Type B pancreatic cell (in vitro differentiated cells): ENCODE measurements at regions not wholly inside any gene's neighbourhood (a gene's known extent, or its start where the extent isn't known, plus 50 kb on each side); places are given as distances from the start of the nearest gene placed in this dataset.

ENCODE experiments used
- DNase-seq: peaks from one replicate; pipeline ENCODE4 v3.0.0; 2021; ENCODE audit warnings: mixed read lengths; ENCODE audit not compliant: unreplicated experiment; ENCODE audit errors: extremely low spot score
- H3K27ac Mint-ChIP-seq: 2 replicates; pipeline ENCODE4 v1.8.0; 2021; ENCODE audit warnings: mild to moderate bottlenecking, mixed read lengths
- H3K27me3 Mint-ChIP-seq: 2 replicates; pipeline ENCODE4 v1.8.0; 2021; ENCODE audit warnings: mixed read lengths
- H3K36me3 Mint-ChIP-seq: 2 replicates; pipeline ENCODE4 v1.8.0; 2021; ENCODE audit warnings: mixed read lengths
- H3K4me1 Mint-ChIP-seq: one replicate; pipeline ENCODE4 v1.8.0; 2021; ENCODE audit warnings: mixed read lengths; ENCODE audit not compliant: unreplicated experiment
- H3K4me3 Mint-ChIP-seq: 2 replicates; pipeline ENCODE4 v1.8.0; 2021; ENCODE audit warnings: mild to moderate bottlenecking, mixed read lengths
- H3K9me3 Mint-ChIP-seq: 2 replicates; pipeline ENCODE4 v1.8.0; 2021; ENCODE audit warnings: mixed read lengths
- CTCF ChIP-seq: fragments of 200-600 bp; sonication (generic); conservative IDR thresholded peaks from 2 replicates; pipeline ENCODE4 v1.5.0; 2021; ENCODE audit warnings: antibody characterized with exemption, mild to moderate bottlenecking

GRCh38 chr2:236501531-236501930 is 68.1 kb upstream of the ACKR3 start:
- Mint-ChIP-seq H3K27ac (no peak overlapping the region), H3K4me3 (no peak overlapping the region), H3K4me1 (peaks cover 2% of the 10 kb centered on the region), H3K9me3 (peaks cover 8% of the 10 kb centered on the region), H3K27me3 (peaks cover 9% of the 10 kb centered on the region), H3K36me3 (no peaks in the 10 kb centered on the region)
- TF ChIP-seq CTCF = no peak
- no peak for DNase-seq

GRCh38 chr2:236503100-236503499 is 66.5 kb upstream of the ACKR3 start:
- peaks cover 8% of the 10 kb centered on the region for H3K9me3 Mint-ChIP-seq
- no peak for DNase-seq

GRCh38 chr2:236503583-236503982 is 66.0 kb upstream of the ACKR3 start:
- H3K9me3 Mint-ChIP-seq = peaks cover 8% of the 10 kb centered on the region
- H3K36me3 Mint-ChIP-seq = no peaks in the 10 kb centered on the region
- no peak for DNase-seq
- no peak overlapping the region for H3K4me3 Mint-ChIP-seq
- TF ChIP-seq CTCF = no peak
- no peaks in the 10 kb centered on the region for H3K4me1 Mint-ChIP-seq
- no peak overlapping the region for H3K27ac Mint-ChIP-seq
- H3K27me3 Mint-ChIP-seq = peaks cover 13% of the 10 kb centered on the region

More at GRCh38 chr2:236503100-236503499, 66.5 kb upstream of the ACKR3 start:
- TF ChIP-seq CTCF = peak; percentile 44
- peaks cover 12% of the 10 kb centered on the region for H3K27me3 Mint-ChIP-seq
- H3K4me1 Mint-ChIP-seq = no peaks in the 10 kb centered on the region
- H3K36me3 Mint-ChIP-seq = no peaks in the 10 kb centered on the region
- H3K27ac Mint-ChIP-seq = no peak overlapping the region
- H3K4me3 Mint-ChIP-seq = no peak overlapping the region

- H3K36me3 Mint-ChIP-seq = no peaks in the 10 kb centered on the region
- no peak overlapping the region for H3K27ac Mint-ChIP-seq
- H3K9me3 Mint-ChIP-seq = peaks cover 8% of the 10 kb centered on the region
- no peaks in the 10 kb centered on the region for H3K4me1 Mint-ChIP-seq
- no peak for DNase-seq
- no peak overlapping the region for H3K4me3 Mint-ChIP-seq
- peaks cover 18% of the 10 kb centered on the region for H3K27me3 Mint-ChIP-seq
- no peak for TF ChIP-seq CTCF
Measured at GRCh38 chr2:236505041-236505440, 64.6 kb upstream of the ACKR3 start.

- Mint-ChIP-seq H3K36me3 (no peaks in the 10 kb centered on the region), H3K27ac (no peak overlapping the region), H3K4me3 (no peak overlapping the region), H3K4me1 (no peaks in the 10 kb centered on the region), H3K9me3 (peaks cover 8% of the 10 kb centered on the region), H3K27me3 (peaks cover 22% of the 10 kb centered on the region)
- no peak for TF ChIP-seq CTCF
- no peak for DNase-seq
Measured at GRCh38 chr2:236505648-236506047, 64.0 kb upstream of the ACKR3 start.
